ENCODE measurements at regions not wholly inside any gene's neighbourhood (a gene's known extent, or its start where the extent isn't known, plus 50 kb on each side); places are given as distances from the start of the nearest gene placed in this dataset.

DNA sequence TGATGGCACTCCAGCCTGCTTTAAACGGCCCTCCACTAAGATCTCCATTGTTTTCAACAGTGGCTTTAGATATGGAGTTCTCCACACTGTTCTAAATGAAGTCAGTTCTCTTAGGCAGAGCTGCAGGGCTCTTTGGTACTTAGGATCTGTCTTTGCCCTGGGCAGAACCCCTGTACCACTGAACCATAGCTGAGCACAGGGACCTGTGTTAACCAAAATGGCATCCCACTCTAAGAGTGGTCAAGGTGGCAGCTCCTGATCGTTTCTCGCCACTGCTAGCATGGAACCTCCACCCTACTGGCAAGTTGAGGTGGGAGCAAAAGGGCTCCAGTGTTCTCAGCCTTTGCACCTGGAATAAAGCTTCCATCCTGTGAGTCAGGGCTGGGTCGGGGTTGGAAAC lies 186.7 kb downstream of the TM2D1 start:
- Histone ChIP-seq H2BK15ac (ENCODE audit: low read depth, low read length) (no peak overlapping the region), H2AFZ (ENCODE audit: low read length) (no peak overlapping the region), H3K27ac (ENCODE audit: insufficient read length, low read depth, low read length) (no peak overlapping the region), H4K8ac (replicated peaks; ENCODE audit: insufficient read length, low read depth, low read length) (no peak overlapping the region), H2BK12ac (ENCODE audit: insufficient read length, low read depth, low read length) (no peak overlapping the region), H3T11ph (ENCODE audit: low read length) (no peak overlapping the region), H3K9ac (ENCODE audit: extremely low read depth, insufficient read length, low read length) (no peak overlapping the region), H3K79me1 (ENCODE audit: insufficient read depth, low read depth, low read length, poor library complexity, severe bottlenecking) (no peaks in the 10 kb centered on the region), H3K27me3 (ENCODE audit: insufficient read depth, low read length) (no peaks in the 10 kb centered on the region), H2BK5ac (ENCODE audit: insufficient read length, low read length) (no peak overlapping the region), H4K5ac (ENCODE audit: insufficient read length, low read depth, low read length) (no peak overlapping the region), H3K18ac (ENCODE audit: insufficient read length, low read depth, low read length) (no peak overlapping the region), H3K23ac (ENCODE audit: insufficient read length, low read depth, low read length) (no peak overlapping the region), H3K79me2 (ENCODE audit: insufficient read depth, low read length) (no peaks in the 10 kb centered on the region), H3K9me3 (ENCODE audit: control insufficient read depth, low read depth, low read length) (no peaks in the 10 kb centered on the region), H2BK120ac (ENCODE audit: low read depth, low read length, poor library complexity, severe bottlenecking) (no peak overlapping the region), H3K4ac (ENCODE audit: low read depth, low read length) (no peak overlapping the region), H2BK20ac (ENCODE audit: low read depth, low read length, poor library complexity, severe bottlenecking) (no peak overlapping the region), H3K56ac (ENCODE audit: insufficient read length, low read depth, low read length) (no peak overlapping the region), H2AK5ac (ENCODE audit: insufficient read length, low read length) (no peak overlapping the region), H4K91ac (ENCODE audit: insufficient read length, low read depth, low read length) (no peak overlapping the region), H3K14ac (ENCODE audit: insufficient read depth, low read length) (no peak overlapping the region), H3K23me2 (ENCODE audit: insufficient read length, low read depth, low read length, poor library complexity, severe bottlenecking) (no peaks in the 10 kb centered on the region), H3K4me1 (ENCODE audit: insufficient read depth, low read length) (no peaks in the 10 kb centered on the region), H4K20me1 (ENCODE audit: control insufficient read depth, insufficient read depth, insufficient read length) (no peaks in the 10 kb centered on the region), H3K4me2 (ENCODE audit: insufficient read depth, insufficient read length, low read length) (no peak overlapping the region)
- no peak for DNase-seq
- TF ChIP-seq, protein P1, sequence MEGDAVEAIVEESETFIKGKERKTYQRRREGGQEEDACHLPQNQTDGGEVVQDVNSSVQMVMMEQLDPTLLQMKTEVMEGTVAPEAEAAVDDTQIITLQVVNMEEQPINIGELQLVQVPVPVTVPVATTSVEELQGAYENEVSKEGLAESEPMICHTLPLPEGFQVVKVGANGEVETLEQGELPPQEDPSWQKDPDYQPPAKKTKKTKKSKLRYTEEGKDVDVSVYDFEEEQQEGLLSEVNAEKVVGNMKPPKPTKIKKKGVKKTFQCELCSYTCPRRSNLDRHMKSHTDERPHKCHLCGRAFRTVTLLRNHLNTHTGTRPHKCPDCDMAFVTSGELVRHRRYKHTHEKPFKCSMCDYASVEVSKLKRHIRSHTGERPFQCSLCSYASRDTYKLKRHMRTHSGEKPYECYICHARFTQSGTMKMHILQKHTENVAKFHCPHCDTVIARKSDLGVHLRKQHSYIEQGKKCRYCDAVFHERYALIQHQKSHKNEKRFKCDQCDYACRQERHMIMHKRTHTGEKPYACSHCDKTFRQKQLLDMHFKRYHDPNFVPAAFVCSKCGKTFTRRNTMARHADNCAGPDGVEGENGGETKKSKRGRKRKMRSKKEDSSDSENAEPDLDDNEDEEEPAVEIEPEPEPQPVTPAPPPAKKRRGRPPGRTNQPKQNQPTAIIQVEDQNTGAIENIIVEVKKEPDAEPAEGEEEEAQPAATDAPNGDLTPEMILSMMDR (conservative IDR thresholded peaks at IDR 0.05) = no peak
- H3K9me3 Mint-ChIP-seq = peaks cover 0 to 8% of the 10 kb centered on the region in 2 experiments
- H3K36me3 Mint-ChIP-seq (ENCODE audit: insufficient read depth in 1 of 3, low read depth in 3 of 3) = peaks cover 0 to 8% (median 0%) of the 10 kb centered on the region in 3 experiments; a peak in 3 of 7 replicates
- no peaks in the 10 kb centered on the region for H3K27me3 Mint-ChIP-seq (ENCODE audit: low read depth)
- no CpG with 5 or more reads among the region's 4 CpGs for whole genome bisulfite sequencing (ENCODE audit: extremely low coverage, insufficient read length, low lambda C conversion rate)
- peaks cover 14 to 24% of the 10 kb centered on the region in 2 experiments for H3K4me1 Mint-ChIP-seq
- no peak overlapping the region; a peak in 1 of 7 replicates for H3K27ac Mint-ChIP-seq
- H3K4me3 Mint-ChIP-seq = no peak overlapping the region

Data from H9 (cell line).